ENCODE measurements at regions not wholly inside any gene's neighbourhood (a gene's known extent, or its start where the extent isn't known, plus 50 kb on each side); places are given as distances from the start of the nearest gene placed in this dataset.
A peak's percentile ranks its signal among the peaks of the same experiment; 100 is the strongest.
"Not testable (repeated sequence)": the region's sequence is repeated elsewhere in the genome, so short reads cannot be mapped to it uniquely, and the experiment has no call there.

- CTCF ChIA-PET: interaction anchor here (0.7 to 0.9 kb wide), 2 partner anchors 62 to 117 kb away, joined by 3 to 4 read pairs; no protein-coding TSS in a partner anchor
Observed at GRCh38 chr6:11378639-11379038, 146.2 kb upstream of the NEDD9 start.

DNA sequence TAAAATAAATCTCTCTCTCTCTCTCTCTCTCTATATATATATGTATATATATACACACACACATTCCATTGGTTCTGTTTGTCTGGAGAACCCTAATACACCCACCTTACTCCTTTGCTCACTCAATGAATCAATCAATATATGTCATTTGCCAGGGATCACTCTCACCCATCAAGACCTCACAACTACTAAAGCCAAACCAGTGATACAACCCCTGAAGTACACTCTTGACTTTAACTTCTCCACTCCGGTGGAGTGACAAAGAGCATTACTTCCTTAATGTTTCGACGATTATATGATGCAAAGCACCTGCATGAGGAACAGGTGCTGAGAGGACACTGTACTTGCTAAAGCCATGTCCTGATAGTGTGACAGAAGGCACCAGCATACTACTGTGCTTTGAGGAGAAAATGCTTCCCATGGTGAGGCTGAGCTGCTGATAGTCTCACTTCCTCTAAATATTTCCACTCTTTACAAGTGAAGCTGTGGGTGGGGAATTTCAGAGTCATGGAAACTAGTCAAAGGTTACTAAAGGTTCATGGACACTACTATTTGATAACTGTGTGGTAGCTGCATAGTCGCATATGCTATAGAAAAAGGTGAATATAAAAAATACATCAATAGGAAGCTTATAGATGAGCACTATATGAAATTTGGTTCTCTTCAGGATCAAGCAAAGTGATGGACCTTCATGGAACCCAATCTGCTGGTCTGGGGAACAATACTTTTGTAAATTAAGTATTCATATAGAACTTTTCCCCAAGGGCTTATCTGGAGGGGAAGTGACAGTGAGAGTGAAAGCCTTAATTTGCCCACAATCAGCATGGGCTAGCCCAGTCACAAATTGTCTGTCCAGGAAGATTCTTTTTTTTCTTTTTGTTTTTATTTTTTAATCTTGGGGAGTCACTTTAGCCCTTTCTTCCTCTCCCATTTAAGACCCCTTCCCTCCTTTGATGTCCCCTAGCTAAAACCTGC, 141.9 kb upstream of the NEDD9 start:
- ATAC-seq: peak; percentile 61
- Mint-ChIP-seq H3K9me3 (ENCODE audit: insufficient read depth) (peaks cover 4% of the 10 kb centered on the region), H3K27ac (no peak overlapping the region), H3K4me3 (no peak overlapping the region), H3K27me3 (ENCODE audit: low read depth) (no peaks in the 10 kb centered on the region), H3K4me1 (ENCODE audit: low read depth) (peaks cover 46% of the 10 kb centered on the region), H3K36me3 (ENCODE audit: low read depth) (peaks cover 69% of the 10 kb centered on the region)
- CTCF ChIA-PET: interaction anchor here (1.1 kb wide), 1 partner anchor 12 kb away, joined by 3 read pairs; no protein-coding TSS in a partner anchor
- POLR2A ChIA-PET: interaction anchor here (2.5 kb wide), 1 partner anchor 8 kb away, joined by 8 read pairs; no protein-coding TSS in a partner anchor
- DNase-seq: no peak

More at GRCh38 chr6:11378639-11379038, 146.2 kb upstream of the NEDD9 start:
- Mint-ChIP-seq H3K4me1 (ENCODE audit: low read depth) (peaks cover 66% of the 10 kb centered on the region), H3K27ac (no peak overlapping the region), H3K27me3 (ENCODE audit: low read depth) (no peaks in the 10 kb centered on the region), H3K9me3 (ENCODE audit: insufficient read depth) (no peaks in the 10 kb centered on the region), H3K36me3 (ENCODE audit: low read depth) (peaks cover 65% of the 10 kb centered on the region), H3K4me3 (no peak overlapping the region)
- ATAC-seq (no peak), DNase-seq (no peak)
- POLR2A ChIA-PET: interaction anchor here (1.6 kb wide), 1 partner anchor 11 kb away, joined by 6 read pairs; no protein-coding TSS in a partner anchor

GRCh38 chr6:11373208-11373607, 140.7 kb upstream of the NEDD9 start:
- no peak overlapping the region for H3K27ac Mint-ChIP-seq
- no peaks in the 10 kb centered on the region for H3K27me3 Mint-ChIP-seq (ENCODE audit: low read depth)
- ChIA-PET CTCF (no interaction called here), POLR2A (interaction anchor here (2.5 kb wide), 1 partner anchor 9 kb away, joined by 8 read pairs; no protein-coding TSS in a partner anchor)
- H3K4me3 Mint-ChIP-seq: no peak overlapping the region
- peaks cover 70% of the 10 kb centered on the region for H3K36me3 Mint-ChIP-seq (ENCODE audit: low read depth)
- H3K9me3 Mint-ChIP-seq (ENCODE audit: insufficient read depth): peaks cover 4% of the 10 kb centered on the region
- ATAC-seq (no peak), DNase-seq (no peak)
- H3K4me1 Mint-ChIP-seq (ENCODE audit: low read depth): peaks cover 52% of the 10 kb centered on the region

DNA sequence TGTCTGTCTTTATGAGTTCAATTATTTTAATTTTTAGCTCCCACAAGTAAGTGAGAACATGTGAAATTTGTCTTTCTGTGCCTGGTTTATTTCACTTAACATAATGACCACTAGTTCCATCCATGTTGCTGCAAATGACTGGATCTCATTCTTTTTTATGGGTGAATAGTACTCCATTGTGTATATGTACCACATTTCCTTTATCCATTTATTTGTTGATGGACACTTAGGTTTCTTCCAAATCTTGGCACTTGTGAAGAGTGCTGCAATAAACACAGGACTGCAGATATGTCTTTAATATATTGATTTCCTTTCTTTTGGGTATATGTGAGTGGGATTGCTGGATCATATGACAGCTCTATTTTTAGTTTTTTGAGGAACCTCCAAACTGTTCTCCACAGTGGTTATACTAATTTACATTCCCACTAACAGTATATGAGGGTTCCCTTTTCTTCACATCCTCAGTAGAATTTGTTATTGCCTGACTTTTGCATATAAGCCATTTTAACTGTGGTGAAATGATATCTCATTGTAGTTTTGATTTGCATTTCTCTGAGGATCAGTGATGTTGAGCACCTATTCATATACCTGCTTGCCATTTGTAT, 139.8 kb upstream of the NEDD9 start:
- DNase-seq; H3K4me3 Mint-ChIP-seq; ATAC-seq; H3K27ac Mint-ChIP-seq; H3K27me3 Mint-ChIP-seq (ENCODE audit: low read depth); H3K9me3 Mint-ChIP-seq (ENCODE audit: insufficient read depth): not testable (repeated sequence)
- H3K36me3 Mint-ChIP-seq (ENCODE audit: low read depth): peaks cover 66% of the 10 kb centered on the region
- POLR2A ChIA-PET: interaction anchor here (2.5 kb wide), 1 partner anchor 10 kb away, joined by 8 read pairs; no protein-coding TSS in a partner anchor
- H3K4me1 Mint-ChIP-seq (ENCODE audit: low read depth): peaks cover 51% of the 10 kb centered on the region
- CTCF ChIA-PET: interaction anchor here (0.7 kb wide), 1 partner anchor 123 kb away, joined by 3 read pairs; no protein-coding TSS in a partner anchor

- DNase-seq (no peak), ATAC-seq (no peak)
- peaks cover 4% of the 10 kb centered on the region for H3K9me3 Mint-ChIP-seq (ENCODE audit: insufficient read depth)
- H3K27ac Mint-ChIP-seq: no peak overlapping the region
- H3K27me3 Mint-ChIP-seq (ENCODE audit: low read depth): no peaks in the 10 kb centered on the region
- ChIA-PET POLR2A (interaction anchor here (1.2 kb wide), 1 partner anchor 12 kb away, joined by 5 read pairs; no protein-coding TSS in a partner anchor), CTCF (no interaction called here)
- peaks cover 57% of the 10 kb centered on the region for H3K4me1 Mint-ChIP-seq (ENCODE audit: low read depth)
- H3K36me3 Mint-ChIP-seq (ENCODE audit: low read depth): peaks cover 66% of the 10 kb centered on the region
- H3K4me3 Mint-ChIP-seq: no peak overlapping the region
Observed at GRCh38 chr6:11370191-11371018, 137.9 kb upstream of the NEDD9 start.

- ATAC-seq (no peak), DNase-seq (no peak)
- Mint-ChIP-seq H3K27me3 (ENCODE audit: low read depth) (no peaks in the 10 kb centered on the region), H3K4me3 (no peak overlapping the region), H3K27ac (peak overlapping the region; percentile 11), H3K36me3 (ENCODE audit: low read depth) (peaks cover 64% of the 10 kb centered on the region), H3K9me3 (ENCODE audit: insufficient read depth) (peaks cover 4% of the 10 kb centered on the region), H3K4me1 (ENCODE audit: low read depth) (peaks cover 57% of the 10 kb centered on the region)
- CTCF ChIA-PET: interaction anchor here (0.7 kb wide), 1 partner anchor 127 kb away, joined by 4 read pairs; no protein-coding TSS in a partner anchor
- POLR2A ChIA-PET: interaction anchor here (0.6 to 2.9 kb wide), 2 partner anchors 12 to 166 kb away, joined by 3 to 29 read pairs; no protein-coding TSS in a partner anchor
Observed at GRCh38 chr6:11368760-11369159, 136.3 kb upstream of the NEDD9 start.

- no peak overlapping the region for H3K4me3 Mint-ChIP-seq
- CTCF ChIA-PET: interaction anchor here (0.7 to 2.1 kb wide), 5 partner anchors 13 to 188 kb away, joined by 3 to 16 read pairs (median 4); no protein-coding TSS in a partner anchor
- no peaks in the 10 kb centered on the region for H3K27me3 Mint-ChIP-seq (ENCODE audit: low read depth)
- H3K4me1 Mint-ChIP-seq (ENCODE audit: low read depth): peaks cover 60% of the 10 kb centered on the region
- no peak overlapping the region for H3K27ac Mint-ChIP-seq
- H3K9me3 Mint-ChIP-seq (ENCODE audit: insufficient read depth): peaks cover 4% of the 10 kb centered on the region
- POLR2A ChIA-PET: interaction anchor here (0.6 to 2.9 kb wide), 3 partner anchors 10 to 166 kb away, joined by 3 to 29 read pairs (median 9); no protein-coding TSS in a partner anchor
- peaks cover 68% of the 10 kb centered on the region for H3K36me3 Mint-ChIP-seq (ENCODE audit: low read depth)
- DNase-seq (no peak), ATAC-seq (no peak)
Observed at GRCh38 chr6:11368264-11368663, 135.8 kb upstream of the NEDD9 start.

DNA sequence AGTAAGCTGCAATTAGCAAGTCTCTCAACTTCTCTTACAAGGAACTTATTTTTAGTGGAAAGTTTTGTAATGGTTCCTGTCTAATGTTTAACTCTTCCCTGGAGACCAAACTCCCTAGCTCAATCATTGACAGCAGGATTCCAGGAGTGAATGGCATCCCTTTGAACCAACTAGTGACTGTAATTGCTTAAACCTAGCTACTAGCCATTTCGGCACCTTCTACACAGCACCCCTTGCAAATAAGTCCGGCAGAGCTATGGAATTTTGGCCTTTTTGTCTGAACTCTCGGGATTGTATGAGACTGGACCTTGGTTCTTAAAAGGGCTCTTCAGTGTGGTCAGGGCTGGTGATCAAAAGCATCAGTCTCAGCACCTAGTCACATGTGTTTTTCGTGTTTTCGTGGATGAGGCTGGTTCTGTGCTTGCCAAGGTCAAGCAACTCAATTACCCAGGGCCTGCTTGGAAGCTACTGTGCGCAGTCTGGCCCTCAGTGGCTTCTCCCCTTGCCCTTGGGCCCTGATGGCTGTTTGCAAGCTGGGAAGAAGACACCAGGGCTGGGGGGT, 135.3 kb upstream of the NEDD9 start:
- Mint-ChIP-seq H3K4me1 (ENCODE audit: low read depth) (peaks cover 64% of the 10 kb centered on the region), H3K36me3 (ENCODE audit: low read depth) (peaks cover 72% of the 10 kb centered on the region), H3K27ac (peak overlapping the region; percentile 80)

GRCh38 chr6:11366934-11367637, 134.6 kb upstream of the NEDD9 start:
- H3K36me3 Mint-ChIP-seq (ENCODE audit: low read depth): peaks cover 72% of the 10 kb centered on the region
- H3K27me3 Mint-ChIP-seq (ENCODE audit: low read depth): no peaks in the 10 kb centered on the region
- no peak for DNase-seq
- ChIA-PET CTCF (interaction anchor here (0.7 to 3.1 kb wide), 9 partner anchors 10 to 187 kb away, joined by 3 to 16 read pairs (median 4); no protein-coding TSS in a partner anchor), POLR2A (interaction anchor here (0.7 to 2.9 kb wide), 4 partner anchors 8 to 39 kb away, joined by 3 to 29 read pairs (median 8); no protein-coding TSS in a partner anchor)
- H3K9me3 Mint-ChIP-seq (ENCODE audit: insufficient read depth): peaks cover 6% of the 10 kb centered on the region
- H3K4me1 Mint-ChIP-seq (ENCODE audit: low read depth): peaks cover 67% of the 10 kb centered on the region
- peak overlapping the region; percentile 30 for H3K4me3 Mint-ChIP-seq
- ATAC-seq: peak; percentile 46
- peak overlapping the region; percentile 80 for H3K27ac Mint-ChIP-seq

More for the DNA sequence above, 135.3 kb upstream of the NEDD9 start:
- H3K4me3 Mint-ChIP-seq: peak overlapping the region; percentile 30
- H3K27me3 Mint-ChIP-seq (ENCODE audit: low read depth): no peaks in the 10 kb centered on the region
- CTCF ChIA-PET: interaction anchor here (1.0 to 3.1 kb wide), 7 partner anchors 14 to 187 kb away, joined by 3 to 16 read pairs (median 6); no protein-coding TSS in a partner anchor
- ATAC-seq (no peak), DNase-seq (no peak)
- POLR2A ChIA-PET: interaction anchor here (0.7 to 2.9 kb wide), 4 partner anchors 9 to 40 kb away, joined by 3 to 29 read pairs (median 8); no protein-coding TSS in a partner anchor
- H3K9me3 Mint-ChIP-seq (ENCODE audit: insufficient read depth): peaks cover 4% of the 10 kb centered on the region
